ENCODE measurements at regions not wholly inside any gene's neighbourhood (a gene's known extent, or its start where the extent isn't known, plus 50 kb on each side); places are given as distances from the start of the nearest gene placed in this dataset.

- peak; percentile 92 to 94 (median 93) for DNase-seq
Measured at GRCh38 chr13:99436686-99437416, 64.4 kb upstream of the TM9SF2 start.

GRCh38 chr13:99439048-99439447 is 62.2 kb upstream of the TM9SF2 start:
- DNase-seq = no peak

- no peak for DNase-seq
Measured at GRCh38 chr13:99439850-99440604, 61.2 kb upstream of the TM9SF2 start.

GRCh38 chr13:99442273-99442895 is 58.9 kb upstream of the TM9SF2 start:
- DNase-seq = peak in 1 of 4 experiments; percentile 33

- DNase-seq = no peak
Measured at GRCh38 chr13:99446242-99446641, 55.0 kb upstream of the TM9SF2 start.

- no peak for DNase-seq
Measured at GRCh38 chr13:99448546-99448945, 52.7 kb upstream of the TM9SF2 start.

GRCh38 chr13:99450416-99450815 is 50.9 kb upstream of the TM9SF2 start:
- no peak for DNase-seq
